ENCODE measurements at regions not wholly inside any gene's neighbourhood (a gene's known extent, or its start where the extent isn't known, plus 50 kb on each side); places are given as distances from the start of the nearest gene placed in this dataset.

GRCh38 chr4:189498457-189498856 is 442.2 kb upstream of the FRG1 start:
- Histone ChIP-seq H3K4me1 (ENCODE audit: control insufficient read depth, insufficient read depth, low read length) (no peaks in the 10 kb centered on the region), H3K4me3 (ENCODE audit: low read length) (no peak overlapping the region), H3K27me3 (ENCODE audit: control insufficient read depth, insufficient read depth, low read length) (peaks cover 2% of the 10 kb centered on the region), H3K27ac (ENCODE audit: low read length) (no peak overlapping the region), H3K36me3 (ENCODE audit: control insufficient read depth, insufficient read depth, low read length) (no peaks in the 10 kb centered on the region), H3K9me3 (replicated peaks; ENCODE audit: control insufficient read depth, low read depth, low read length) (no peaks in the 10 kb centered on the region)
- 40% methylated on average over 2 of the region's 8 CpGs for WGBS (ENCODE audit: insufficient coverage)
- DNase-seq = no peak

- Histone ChIP-seq H3K9me3 (replicated peaks; ENCODE audit: control insufficient read depth, low read depth, low read length) (no peaks in the 10 kb centered on the region), H3K27me3 (ENCODE audit: control insufficient read depth, insufficient read depth, low read length) (peaks cover 2% of the 10 kb centered on the region), H3K36me3 (ENCODE audit: control insufficient read depth, insufficient read depth, low read length) (no peaks in the 10 kb centered on the region), H3K4me3 (ENCODE audit: low read length) (no peak overlapping the region), H3K4me1 (ENCODE audit: control insufficient read depth, insufficient read depth, low read length) (peaks cover 2% of the 10 kb centered on the region), H3K27ac (ENCODE audit: low read length) (no peak overlapping the region)
- DNase-seq = peak; percentile 69
- WGBS (ENCODE audit: insufficient coverage) = 62% methylated on average over 5 of the region's 7 CpGs
Observed at GRCh38 chr4:189499696-189500095, 441.0 kb upstream of the FRG1 start.

DNA sequence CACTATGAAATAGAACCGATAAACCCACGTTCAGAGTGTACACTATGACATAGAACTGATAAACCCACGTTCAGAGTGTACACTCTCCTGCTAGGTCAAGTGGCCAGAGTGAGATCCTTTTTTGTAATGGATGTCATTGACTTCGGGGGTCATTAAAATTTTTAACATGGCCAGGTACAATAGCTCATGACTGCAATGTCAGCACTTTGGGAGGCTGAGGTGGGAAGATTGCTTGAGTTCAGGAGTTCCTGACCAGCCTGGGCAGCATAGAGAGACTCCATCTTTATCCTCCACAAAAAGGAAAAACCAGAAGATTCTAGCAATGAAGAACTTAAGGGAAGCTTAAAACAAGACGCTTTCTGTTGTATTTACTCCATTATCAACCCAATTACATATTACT is 439.7 kb upstream of the FRG1 start:
- H3K36me3 ChIP-seq (ENCODE audit: control insufficient read depth, insufficient read depth, low read length) = no peaks in the 10 kb centered on the region
- H3K4me3 ChIP-seq (ENCODE audit: low read length) = no peak overlapping the region
- H3K27me3 ChIP-seq (ENCODE audit: control insufficient read depth, insufficient read depth, low read length) = peaks cover 2% of the 10 kb centered on the region
- DNase-seq = no peak
- peaks cover 2% of the 10 kb centered on the region for H3K4me1 ChIP-seq (ENCODE audit: control insufficient read depth, insufficient read depth, low read length)
- H3K9me3 ChIP-seq (replicated peaks; ENCODE audit: control insufficient read depth, low read depth, low read length) = no peaks in the 10 kb centered on the region
- 71% methylated on average over 1 of the region's 5 CpGs for WGBS (ENCODE audit: insufficient coverage)
- H3K27ac ChIP-seq (ENCODE audit: low read length) = no peak overlapping the region

GRCh38 chr4:189502841-189503435 is 437.7 kb upstream of the FRG1 start:
- Histone ChIP-seq H3K4me1 (ENCODE audit: control insufficient read depth, insufficient read depth, low read length) (peaks cover 2% of the 10 kb centered on the region), H3K27me3 (ENCODE audit: control insufficient read depth, insufficient read depth, low read length) (peaks cover 2% of the 10 kb centered on the region), H3K36me3 (ENCODE audit: control insufficient read depth, insufficient read depth, low read length) (no peaks in the 10 kb centered on the region), H3K27ac (ENCODE audit: low read length) (no peak overlapping the region), H3K9me3 (replicated peaks; ENCODE audit: control insufficient read depth, low read depth, low read length) (no peaks in the 10 kb centered on the region), H3K4me3 (ENCODE audit: low read length) (no peak overlapping the region)
- WGBS (ENCODE audit: insufficient coverage) = 88% methylated on average over 5 of the region's 12 CpGs
- DNase-seq = no peak

GRCh38 chr4:189504220-189504619 is 436.5 kb upstream of the FRG1 start:
- H3K9me3 ChIP-seq (replicated peaks; ENCODE audit: control insufficient read depth, low read depth, low read length) = no peaks in the 10 kb centered on the region
- peaks cover 2% of the 10 kb centered on the region for H3K27me3 ChIP-seq (ENCODE audit: control insufficient read depth, insufficient read depth, low read length)
- H3K27ac ChIP-seq (ENCODE audit: low read length) = no peak overlapping the region
- 63% methylated on average over 1 of the region's 2 CpGs for WGBS (ENCODE audit: insufficient coverage)
- DNase-seq = no peak
- no peak overlapping the region for H3K4me3 ChIP-seq (ENCODE audit: low read length)
- peaks cover 2% of the 10 kb centered on the region for H3K4me1 ChIP-seq (ENCODE audit: control insufficient read depth, insufficient read depth, low read length)
- H3K36me3 ChIP-seq (ENCODE audit: control insufficient read depth, insufficient read depth, low read length) = no peaks in the 10 kb centered on the region

- Histone ChIP-seq H3K36me3 (ENCODE audit: control insufficient read depth, insufficient read depth, low read length) (no peaks in the 10 kb centered on the region), H3K4me1 (ENCODE audit: control insufficient read depth, insufficient read depth, low read length) (peaks cover 2% of the 10 kb centered on the region), H3K27ac (ENCODE audit: low read length) (no peak overlapping the region), H3K27me3 (ENCODE audit: control insufficient read depth, insufficient read depth, low read length) (no peaks in the 10 kb centered on the region), H3K4me3 (ENCODE audit: low read length) (no peak overlapping the region), H3K9me3 (replicated peaks; ENCODE audit: control insufficient read depth, low read depth, low read length) (no peaks in the 10 kb centered on the region)
- 86% methylated on average over 3 of the region's 3 CpGs for WGBS (ENCODE audit: insufficient coverage)
- no peak for DNase-seq
Observed at GRCh38 chr4:189505380-189505779, 435.3 kb upstream of the FRG1 start.

GRCh38 chr4:189506080-189506479 is 434.6 kb upstream of the FRG1 start:
- WGBS (ENCODE audit: insufficient coverage) = 81% methylated on average over 6 of the region's 10 CpGs
- Histone ChIP-seq H3K4me3 (ENCODE audit: low read length) (no peak overlapping the region), H3K27ac (ENCODE audit: low read length) (no peak overlapping the region), H3K27me3 (ENCODE audit: control insufficient read depth, insufficient read depth, low read length) (no peaks in the 10 kb centered on the region), H3K36me3 (ENCODE audit: control insufficient read depth, insufficient read depth, low read length) (no peaks in the 10 kb centered on the region), H3K4me1 (ENCODE audit: control insufficient read depth, insufficient read depth, low read length) (peaks cover 2% of the 10 kb centered on the region), H3K9me3 (replicated peaks; ENCODE audit: control insufficient read depth, low read depth, low read length) (no peaks in the 10 kb centered on the region)
- no peak for DNase-seq

GRCh38 chr4:189507060-189507459 is 433.6 kb upstream of the FRG1 start:
- no peaks in the 10 kb centered on the region for H3K27me3 ChIP-seq (ENCODE audit: control insufficient read depth, insufficient read depth, low read length)
- no peak overlapping the region for H3K4me3 ChIP-seq (ENCODE audit: low read length)
- H3K27ac ChIP-seq (ENCODE audit: low read length) = no peak overlapping the region
- no peaks in the 10 kb centered on the region for H3K9me3 ChIP-seq (replicated peaks; ENCODE audit: control insufficient read depth, low read depth, low read length)
- peaks cover 2% of the 10 kb centered on the region for H3K4me1 ChIP-seq (ENCODE audit: control insufficient read depth, insufficient read depth, low read length)
- DNase-seq = no peak
- 67% methylated on average over 1 of the region's 2 CpGs for WGBS (ENCODE audit: insufficient coverage)
- no peaks in the 10 kb centered on the region for H3K36me3 ChIP-seq (ENCODE audit: control insufficient read depth, insufficient read depth, low read length)

GRCh38 chr4:189510601-189511000 is 430.1 kb upstream of the FRG1 start:
- Histone ChIP-seq H3K4me1 (ENCODE audit: control insufficient read depth, insufficient read depth, low read length) (no peaks in the 10 kb centered on the region), H3K27me3 (ENCODE audit: control insufficient read depth, insufficient read depth, low read length) (no peaks in the 10 kb centered on the region), H3K36me3 (ENCODE audit: control insufficient read depth, insufficient read depth, low read length) (no peaks in the 10 kb centered on the region), H3K27ac (ENCODE audit: low read length) (no peak overlapping the region), H3K4me3 (ENCODE audit: low read length) (no peak overlapping the region), H3K9me3 (replicated peaks; ENCODE audit: control insufficient read depth, low read depth, low read length) (no peaks in the 10 kb centered on the region)
- DNase-seq = no peak
- no CpG with 5 or more reads among the region's 1 CpG for WGBS (ENCODE audit: insufficient coverage)

- 77% methylated on average over 10 of the region's 10 CpGs for WGBS (ENCODE audit: insufficient coverage)
Observed at GRCh38 chr4:189511581-189511980, 429.1 kb upstream of the FRG1 start.

DNA sequence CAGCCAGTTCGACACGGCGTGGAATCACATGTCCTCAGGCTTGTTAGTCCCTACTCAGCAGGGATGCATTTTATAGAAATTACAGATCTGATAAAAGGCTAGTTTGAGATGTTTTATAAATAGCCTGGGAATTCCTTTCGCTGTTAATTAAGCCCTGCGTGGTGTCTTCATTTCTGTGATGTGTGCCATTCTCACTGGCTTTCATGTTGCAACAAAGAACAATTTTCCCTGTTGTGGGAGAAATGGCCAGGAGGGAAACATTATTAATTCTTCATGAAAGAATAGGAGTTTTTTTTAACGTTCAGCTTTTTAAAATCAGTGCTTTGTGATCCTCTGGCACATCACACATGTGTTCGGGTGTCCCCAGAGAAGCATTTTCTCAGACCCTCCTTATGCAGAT is 427.3 kb upstream of the FRG1 start:
- H3K27me3 ChIP-seq (ENCODE audit: control insufficient read depth, insufficient read depth, low read length) = no peaks in the 10 kb centered on the region
- no peaks in the 10 kb centered on the region for H3K4me1 ChIP-seq (ENCODE audit: control insufficient read depth, insufficient read depth, low read length)
- no peak overlapping the region for H3K4me3 ChIP-seq (ENCODE audit: low read length)
- H3K9me3 ChIP-seq (replicated peaks; ENCODE audit: control insufficient read depth, low read depth, low read length) = no peaks in the 10 kb centered on the region
- WGBS (ENCODE audit: insufficient coverage) = 35% methylated on average over 2 of the region's 7 CpGs
- H3K36me3 ChIP-seq (ENCODE audit: control insufficient read depth, insufficient read depth, low read length) = no peaks in the 10 kb centered on the region
- no peak overlapping the region for H3K27ac ChIP-seq (ENCODE audit: low read length)
- DNase-seq = no peak

More at GRCh38 chr4:189511581-189511980, 429.1 kb upstream of the FRG1 start:
- no peak for DNase-seq
- no peak overlapping the region for H3K27ac ChIP-seq (ENCODE audit: low read length)
- no peaks in the 10 kb centered on the region for H3K27me3 ChIP-seq (ENCODE audit: control insufficient read depth, insufficient read depth, low read length)
- H3K4me1 ChIP-seq (ENCODE audit: control insufficient read depth, insufficient read depth, low read length) = no peaks in the 10 kb centered on the region
- H3K36me3 ChIP-seq (ENCODE audit: control insufficient read depth, insufficient read depth, low read length) = no peaks in the 10 kb centered on the region
- H3K4me3 ChIP-seq (ENCODE audit: low read length) = no peak overlapping the region
- H3K9me3 ChIP-seq (replicated peaks; ENCODE audit: control insufficient read depth, low read depth, low read length) = no peaks in the 10 kb centered on the region
